ENCODE measurements at regions not wholly inside any gene's neighbourhood (a gene's known extent, or its start where the extent isn't known, plus 50 kb on each side); places are given as distances from the start of the nearest gene placed in this dataset.

- no peak for TF ChIP-seq ZNF274 (IDR thresholded peaks at IDR 0.05; ENCODE audit: low read depth, low read length)
- TF ChIP-seq YY1 (IDR thresholded peaks at IDR 0.05; ENCODE audit: insufficient read depth, insufficient read length), result no peak
Measured at GRCh38 chr1:222084048-222084447, 342.2 kb upstream of the DUSP10 start.

Measured in NT2/D1 (cell line).